CD4-positive, CD25-positive, alpha-beta regulatory T cell (primary cell): ENCODE measurements at regions not wholly inside any gene's neighbourhood (a gene's known extent, or its start where the extent isn't known, plus 50 kb on each side); places are given as distances from the start of the nearest gene placed in this dataset.
"Not testable (repeated sequence)": the region's sequence is repeated elsewhere in the genome, so short reads cannot be mapped to it uniquely, and the experiment has no call there.

Experiments used
- ATAC-seq, 2 donors: fragments of 150-1000 bp; cut with Tn5 transposase; one replicate each; pipeline ENCODE4 v1.10.0; 2021; ENCODE audit warnings: low read depth in 2 of 2, moderate number of reproducible peaks in 2 of 2, moderate library complexity in 1 of 2
- DNase-seq, 3 donors: peaks; one replicate each; pipeline versions ENCODE4 v3.0.0 to v3.0.0-alpha.2; 2012 to 2022; ENCODE audit warnings: mixed read lengths in 1 of 3
- H3K27ac ChIP-seq: one replicate; pipeline ENCODE4 v1.7.0; 2013; ENCODE audit warnings: mild to moderate bottlenecking, low read length; ENCODE audit not compliant: insufficient read depth, poor library complexity, severe bottlenecking
- H3K27me3 ChIP-seq: one replicate; pipeline ENCODE4 v1.7.0; 2013; ENCODE audit warnings: low read length; ENCODE audit not compliant: control insufficient read depth, insufficient read depth
- H3K36me3 ChIP-seq: one replicate; pipeline ENCODE4 v1.7.0; 2013; ENCODE audit warnings: mild to moderate bottlenecking, low read length, moderate library complexity; ENCODE audit not compliant: control insufficient read depth, insufficient read depth
- H3K4me1 ChIP-seq: 2 replicates; pipeline ENCODE4 v1.7.0; 2013; ENCODE audit warnings: mild to moderate bottlenecking, low read length; ENCODE audit not compliant: insufficient read depth, control insufficient read depth, poor library complexity, severe bottlenecking
- H3K4me3 ChIP-seq: one replicate; pipeline ENCODE4 v1.7.0; 2013; ENCODE audit warnings: low read depth, mild to moderate bottlenecking, low read length, moderate library complexity
- H3K9me3 ChIP-seq, 2 experiments: 1 replicate in 1 of 2; 2 replicates in 1 of 2; pipeline ENCODE4 v1.7.0; 2013; ENCODE audit warnings: low read length in 2 of 2, mild to moderate bottlenecking in 1 of 2, moderate library complexity in 1 of 2; ENCODE audit not compliant: control insufficient read depth in 2 of 2
- H3K27ac Mint-ChIP-seq, 3 donors: one replicate each; pipeline ENCODE4 v1.8.0; 2020 to 2022; ENCODE audit warnings: mild to moderate bottlenecking in 3 of 3, mixed read lengths in 3 of 3, moderate library complexity in 2 of 3
- H3K27me3 Mint-ChIP-seq: one replicate; pipeline ENCODE4 v1.8.0; 2022; ENCODE audit warnings: mild to moderate bottlenecking, mixed read lengths
- H3K36me3 Mint-ChIP-seq: one replicate; pipeline ENCODE4 v1.8.0; 2020; ENCODE audit warnings: mixed read lengths
- H3K4me1 Mint-ChIP-seq, 4 donors: one replicate each; pipeline ENCODE4 v1.8.0; 2020 to 2022; ENCODE audit warnings: mixed read lengths in 4 of 4, mild to moderate bottlenecking in 1 of 4
- H3K4me3 Mint-ChIP-seq, 4 donors: one replicate each; pipeline ENCODE4 v1.8.0; 2020 to 2022; ENCODE audit warnings: mild to moderate bottlenecking in 4 of 4, mixed read lengths in 4 of 4, moderate library complexity in 3 of 4
- H3K9me3 Mint-ChIP-seq, 7 donors: one replicate each; pipeline ENCODE4 v1.8.0; 2020 to 2022; ENCODE audit warnings: mixed read lengths in 7 of 7, mild to moderate bottlenecking in 3 of 7, moderate library complexity in 2 of 7

DNA sequence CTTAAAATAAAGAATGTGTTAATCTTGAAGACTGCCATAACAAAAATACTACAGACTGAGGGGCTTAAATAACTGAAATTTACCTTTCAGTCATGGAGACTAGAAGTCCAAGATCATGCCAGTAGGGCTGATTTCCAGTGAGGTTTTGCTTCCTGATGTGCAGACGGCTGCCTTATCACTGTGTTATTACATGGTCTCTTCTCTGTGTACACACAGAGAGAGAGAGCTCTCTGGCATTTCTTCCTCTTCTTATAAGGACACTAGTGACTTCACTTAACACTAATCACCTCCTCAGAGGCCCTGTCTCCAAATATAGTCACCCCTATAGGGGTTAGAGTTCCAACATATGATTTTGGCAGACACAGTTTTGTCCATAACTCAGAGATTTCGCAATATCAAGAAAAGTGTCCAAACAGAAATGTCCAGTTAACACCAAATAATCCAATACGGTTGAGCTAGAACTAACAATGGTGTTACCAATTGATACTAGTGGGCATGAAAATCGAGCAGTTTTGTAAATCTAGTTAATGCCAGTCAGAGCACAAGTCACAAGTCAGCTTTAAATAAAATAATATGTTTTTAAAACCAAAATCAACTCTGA, 399.8 kb downstream of the ADCYAP1 start:
- no peak overlapping the region for H3K4me3 ChIP-seq
- peaks cover 2 to 17% (median 3%) of the 10 kb centered on the region in 7 donors for H3K9me3 Mint-ChIP-seq
- H3K9me3 ChIP-seq = no peaks in the 10 kb centered on the region
- no peaks in the 10 kb centered on the region for H3K36me3 ChIP-seq
- no peak overlapping the region for H3K27ac ChIP-seq
- no peak overlapping the region for H3K27ac Mint-ChIP-seq
- DNase-seq (no peak), ATAC-seq (no peak)
- no peaks in the 10 kb centered on the region for H3K4me1 ChIP-seq
- no peaks in the 10 kb centered on the region for H3K36me3 Mint-ChIP-seq
- H3K4me3 Mint-ChIP-seq = no peak overlapping the region
- no peaks in the 10 kb centered on the region for H3K27me3 ChIP-seq
- H3K4me1 Mint-ChIP-seq = no peaks in the 10 kb centered on the region
- H3K27me3 Mint-ChIP-seq = no peaks in the 10 kb centered on the region

DNA sequence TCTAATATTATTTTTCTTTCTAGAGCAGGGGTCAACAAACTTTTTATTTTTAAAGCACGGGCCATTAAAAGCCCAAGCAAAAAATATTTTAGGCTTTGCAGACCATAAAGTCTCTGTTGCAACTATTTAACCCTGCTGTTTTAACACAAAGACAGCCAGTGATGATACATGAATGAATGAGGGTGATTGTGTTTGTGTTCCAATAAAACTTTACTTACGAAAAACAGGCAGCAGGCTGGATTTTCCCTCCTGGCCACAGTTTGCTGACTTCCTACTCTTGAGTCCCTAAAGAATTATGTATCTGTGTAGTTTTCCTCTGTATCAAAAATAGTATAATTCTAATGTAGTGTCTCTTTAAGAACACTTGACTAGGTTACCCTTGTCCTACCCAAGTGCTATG, 402.0 kb downstream of the ADCYAP1 start:
- H3K27ac ChIP-seq = no peak overlapping the region
- no peaks in the 10 kb centered on the region for H3K36me3 ChIP-seq
- Mint-ChIP-seq H3K4me3 (no peak overlapping the region), H3K4me1 (no peaks in the 10 kb centered on the region), H3K27ac (no peak overlapping the region), H3K9me3 (peaks cover 0 to 11% (median 3%) of the 10 kb centered on the region in 7 donors), H3K36me3 (no peaks in the 10 kb centered on the region), H3K27me3 (no peaks in the 10 kb centered on the region)
- H3K27me3 ChIP-seq = no peaks in the 10 kb centered on the region
- no peak for ATAC-seq
- DNase-seq = no peak
- no peak overlapping the region for H3K4me3 ChIP-seq
- no peaks in the 10 kb centered on the region for H3K4me1 ChIP-seq
- no peaks in the 10 kb centered on the region for H3K9me3 ChIP-seq

DNA sequence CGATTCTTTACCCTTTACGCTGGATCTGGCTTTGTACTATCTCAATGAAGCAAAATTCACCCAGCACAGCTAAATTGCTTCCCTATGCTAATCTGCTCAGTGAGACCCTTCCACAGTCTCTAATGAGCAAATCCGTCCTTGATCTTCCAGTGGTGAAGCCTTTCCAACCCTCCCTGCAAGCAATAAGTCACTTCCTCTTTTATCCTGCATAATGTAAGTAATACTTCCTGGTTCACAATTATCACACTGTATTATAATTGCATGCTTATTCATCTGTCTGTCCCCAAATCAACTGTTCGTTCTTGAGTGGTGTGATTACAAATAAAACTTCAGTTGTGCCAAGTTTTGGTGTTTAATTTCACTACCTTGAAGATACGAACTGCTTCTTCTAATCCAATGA, 404.0 kb downstream of the ADCYAP1 start:
- H3K4me3 ChIP-seq = no peak overlapping the region
- Mint-ChIP-seq H3K27ac (no peak overlapping the region), H3K9me3 (peaks cover 0 to 11% (median 5%) of the 10 kb centered on the region in 7 donors), H3K4me3 (no peak overlapping the region), H3K36me3 (no peaks in the 10 kb centered on the region), H3K27me3 (no peaks in the 10 kb centered on the region), H3K4me1 (no peaks in the 10 kb centered on the region)
- no peak for ATAC-seq
- H3K27me3 ChIP-seq = no peaks in the 10 kb centered on the region
- no peak for DNase-seq
- no peak overlapping the region for H3K27ac ChIP-seq
- H3K9me3 ChIP-seq = no peaks in the 10 kb centered on the region
- no peaks in the 10 kb centered on the region for H3K36me3 ChIP-seq
- H3K4me1 ChIP-seq = no peaks in the 10 kb centered on the region

DNA sequence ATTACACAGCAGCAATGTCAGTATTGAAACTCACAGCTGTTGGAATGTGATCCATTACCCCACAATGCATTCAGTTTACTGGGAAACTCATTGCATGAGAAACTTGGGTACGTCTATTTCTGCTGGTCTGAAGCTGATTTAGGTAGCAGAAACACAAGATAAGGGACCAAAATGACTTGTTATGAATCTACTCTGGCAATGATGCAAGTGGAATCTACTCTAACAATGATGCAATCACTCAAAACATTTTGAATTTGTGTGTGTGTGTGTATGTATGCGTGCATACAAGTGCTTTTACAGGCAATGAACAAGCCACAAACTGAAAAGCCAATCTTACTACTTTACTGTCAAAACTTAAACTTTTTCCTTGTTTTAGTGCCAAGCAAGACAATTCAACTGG, 406.7 kb downstream of the ADCYAP1 start:
- Mint-ChIP-seq H3K36me3 (no peaks in the 10 kb centered on the region), H3K4me1 (no peaks in the 10 kb centered on the region), H3K27me3 (no peaks in the 10 kb centered on the region), H3K27ac (no peak overlapping the region), H3K4me3 (no peak overlapping the region), H3K9me3 (peaks cover 0 to 8% (median 3%) of the 10 kb centered on the region in 7 donors)
- no peak overlapping the region for H3K4me3 ChIP-seq
- H3K9me3 ChIP-seq = no peaks in the 10 kb centered on the region
- DNase-seq (no peak), ATAC-seq (no peak)
- no peak overlapping the region for H3K27ac ChIP-seq
- H3K4me1 ChIP-seq = no peaks in the 10 kb centered on the region
- no peaks in the 10 kb centered on the region for H3K27me3 ChIP-seq
- H3K36me3 ChIP-seq = no peaks in the 10 kb centered on the region

DNA sequence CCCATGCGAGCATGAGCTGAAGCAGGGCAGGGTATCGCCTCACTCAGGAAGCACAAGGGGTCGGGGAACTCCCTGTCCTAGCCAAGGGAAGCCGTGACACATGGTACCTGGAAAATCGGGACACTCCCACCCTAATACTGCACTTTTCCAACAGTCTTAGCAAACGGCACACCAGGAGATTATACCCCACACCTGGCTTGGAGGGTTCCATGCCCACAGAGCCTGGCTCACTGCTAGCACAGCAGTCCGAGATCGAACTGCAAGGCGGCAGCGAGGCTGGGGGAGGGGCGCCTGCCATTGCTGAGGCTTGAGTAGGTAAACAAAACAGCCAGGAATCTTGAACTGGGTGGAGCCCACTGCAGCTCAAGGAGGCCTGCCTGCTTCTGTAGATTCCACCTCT, 430.7 kb downstream of the ADCYAP1 start:
- not testable (repeated sequence) for H3K27me3 ChIP-seq, DNase-seq, H3K36me3 ChIP-seq, H3K27ac Mint-ChIP-seq, H3K27ac ChIP-seq, H3K27me3 Mint-ChIP-seq, H3K4me1 ChIP-seq, ATAC-seq, H3K9me3 ChIP-seq, H3K36me3 Mint-ChIP-seq, H3K4me3 Mint-ChIP-seq, H3K4me3 ChIP-seq, H3K4me1 Mint-ChIP-seq
- H3K9me3 Mint-ChIP-seq = peaks cover 3 to 24% (median 7%) of the 10 kb centered on the region in 7 donors

DNA sequence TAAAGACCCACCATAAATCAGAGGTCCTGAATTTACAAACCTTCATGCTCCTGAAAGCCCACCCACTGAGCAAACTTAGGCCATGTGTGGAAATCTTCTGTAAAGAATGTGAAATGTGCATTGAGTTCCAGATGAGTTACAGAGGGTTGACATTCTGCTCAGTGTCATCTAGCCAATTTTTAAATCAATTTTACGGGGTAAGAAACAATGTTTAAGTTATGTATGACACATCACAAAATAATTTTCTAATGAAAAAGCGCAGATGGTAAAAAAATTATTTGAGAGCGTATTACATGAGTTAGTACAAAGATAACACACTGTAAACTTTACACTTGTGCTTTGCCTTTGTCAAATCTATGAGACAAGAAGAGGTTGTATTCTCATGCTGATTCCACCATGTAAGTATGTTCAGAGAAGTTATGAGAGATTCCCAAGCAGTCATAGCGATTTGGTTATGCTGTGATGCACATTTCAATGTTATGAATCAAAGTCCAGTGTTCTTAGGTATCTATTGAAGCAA, 446.3 kb downstream of the ADCYAP1 start:
- Histone ChIP-seq H3K27ac (no peak overlapping the region), H3K4me1 (no peaks in the 10 kb centered on the region), H3K9me3 (no peaks in the 10 kb centered on the region), H3K36me3 (no peaks in the 10 kb centered on the region), H3K27me3 (no peaks in the 10 kb centered on the region), H3K4me3 (no peak overlapping the region)
- no peak overlapping the region for H3K27ac Mint-ChIP-seq
- H3K9me3 Mint-ChIP-seq = peaks cover 0 to 17% (median 5%) of the 10 kb centered on the region in 7 donors
- no peaks in the 10 kb centered on the region for H3K27me3 Mint-ChIP-seq
- no peaks in the 10 kb centered on the region for H3K4me1 Mint-ChIP-seq
- ATAC-seq = no peak
- no peak for DNase-seq
- H3K4me3 Mint-ChIP-seq = no peak overlapping the region
- no peaks in the 10 kb centered on the region for H3K36me3 Mint-ChIP-seq

DNA sequence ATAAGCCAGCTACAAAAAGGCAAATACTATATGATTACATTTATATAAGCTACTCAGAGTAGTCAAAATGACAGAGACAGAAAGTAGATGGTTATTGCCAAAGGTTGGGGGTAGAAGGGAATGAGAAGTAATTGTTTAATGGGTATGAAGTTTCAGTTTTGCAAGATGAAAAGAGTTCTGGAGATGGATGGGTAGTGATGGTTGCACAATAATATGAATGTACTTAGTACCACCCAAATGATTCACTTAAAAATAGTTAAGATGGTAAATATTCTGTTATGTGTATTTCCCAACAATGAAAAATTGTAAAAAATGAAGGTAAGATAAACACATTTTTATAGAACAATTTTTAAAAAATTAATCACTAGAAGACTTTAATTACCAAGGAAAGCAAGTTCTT, 448.4 kb downstream of the ADCYAP1 start:
- H3K27me3 Mint-ChIP-seq = no peaks in the 10 kb centered on the region
- Histone ChIP-seq H3K9me3 (no peaks in the 10 kb centered on the region), H3K36me3 (no peaks in the 10 kb centered on the region), H3K4me3 (no peak overlapping the region), H3K4me1 (no peaks in the 10 kb centered on the region), H3K27me3 (no peaks in the 10 kb centered on the region), H3K27ac (no peak overlapping the region)
- no peak overlapping the region for H3K27ac Mint-ChIP-seq
- peaks cover 0 to 17% (median 3%) of the 10 kb centered on the region in 7 donors for H3K9me3 Mint-ChIP-seq
- ATAC-seq (no peak), DNase-seq (no peak)
- no peak overlapping the region for H3K4me3 Mint-ChIP-seq
- H3K36me3 Mint-ChIP-seq = no peaks in the 10 kb centered on the region
- H3K4me1 Mint-ChIP-seq = no peaks in the 10 kb centered on the region

DNA sequence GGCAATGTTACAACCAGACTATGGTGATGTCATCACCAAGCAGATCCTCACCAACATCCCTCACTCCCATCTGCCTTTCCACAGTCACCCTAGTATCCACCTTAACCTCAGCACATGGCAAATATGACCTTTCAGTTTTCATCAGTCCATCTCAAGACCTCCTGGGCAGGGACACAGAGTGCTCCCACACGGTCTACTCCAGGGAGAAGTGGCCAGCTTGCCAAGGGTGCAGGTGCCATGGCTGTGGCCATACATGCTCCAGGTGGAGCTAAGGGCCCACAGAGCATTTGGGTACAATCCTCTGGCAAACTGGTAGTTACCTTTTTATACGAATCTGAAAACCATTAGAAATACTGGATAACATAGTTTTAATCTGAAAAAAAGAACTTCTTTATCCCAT, 453.1 kb downstream of the ADCYAP1 start:
- Mint-ChIP-seq H3K4me3 (no peak overlapping the region), H3K9me3 (peaks cover 0 to 9% (median 1%) of the 10 kb centered on the region in 7 donors), H3K27me3 (no peaks in the 10 kb centered on the region), H3K27ac (no peak overlapping the region), H3K36me3 (no peaks in the 10 kb centered on the region), H3K4me1 (no peaks in the 10 kb centered on the region)
- DNase-seq (no peak), ATAC-seq (no peak)
- Histone ChIP-seq H3K4me1 (no peaks in the 10 kb centered on the region), H3K9me3 (no peaks in the 10 kb centered on the region), H3K27me3 (no peaks in the 10 kb centered on the region), H3K36me3 (no peaks in the 10 kb centered on the region), H3K27ac (no peak overlapping the region), H3K4me3 (no peak overlapping the region)
